IPS DF 6.9 (cell line): ENCODE measurements at regions not wholly inside any gene's neighbourhood (a gene's known extent, or its start where the extent isn't known, plus 50 kb on each side); places are given as distances from the start of the nearest gene placed in this dataset.

Source experiments
- DNase-seq: peaks from one replicate; pipeline ENCODE4 v3.0.0-alpha.2; 2013; ENCODE audit warnings: low read depth, low spot score
- H3K27ac ChIP-seq: one replicate; pipeline ENCODE4 v1.5.1; 2013; ENCODE audit warnings: low read length, control low read depth
- H3K27me3 ChIP-seq: 2 replicates; pipeline ENCODE4 v1.6.1; 2013; ENCODE audit warnings: mild to moderate bottlenecking, low read length; ENCODE audit not compliant: control insufficient read depth, insufficient read depth
- H3K36me3 ChIP-seq: 2 replicates; pipeline ENCODE4 v1.6.1; 2013; ENCODE audit warnings: low read length; ENCODE audit not compliant: control insufficient read depth, insufficient read depth
- H3K4me1 ChIP-seq: 2 replicates; pipeline ENCODE4 v1.6.1; 2013; ENCODE audit warnings: low read length; ENCODE audit not compliant: control insufficient read depth, insufficient read depth
- H3K4me3 ChIP-seq: 2 replicates; pipeline ENCODE4 v1.5.1; 2013; ENCODE audit warnings: mild to moderate bottlenecking, low read length
- H3K9me3 ChIP-seq: 2 replicates; pipeline ENCODE4 v1.6.1; 2013; ENCODE audit warnings: low read length, inconsistent platforms; ENCODE audit not compliant: control insufficient read depth, insufficient read depth
- WGBS: extraction: QIAGEN DNeasy Blood & Tissue Kit; methylation state at CpG from one replicate; pipeline ENCODE4 v1.1.7; 2013; ENCODE audit warnings: mixed read lengths, missing lambda C conversion rate; ENCODE audit not compliant: insufficient read length, insufficient coverage; 5-methylcytosine and 5-hydroxymethylcytosine counted together

GRCh38 chr3:23704298-23704697, 101.5 kb upstream of the UBE2E1 start:
- Histone ChIP-seq H3K27me3 (no peaks in the 10 kb centered on the region), H3K27ac (no peak overlapping the region), H3K4me3 (no peak overlapping the region), H3K4me1 (no peaks in the 10 kb centered on the region), H3K9me3 (no peaks in the 10 kb centered on the region), H3K36me3 (no peaks in the 10 kb centered on the region)
- DNase-seq: no peak
- WGBS: no CpG with 5 or more reads among the region's 5 CpGs

GRCh38 chr3:23706111-23706510, 99.6 kb upstream of the UBE2E1 start:
- Histone ChIP-seq H3K36me3 (no peaks in the 10 kb centered on the region), H3K4me1 (peaks cover 5% of the 10 kb centered on the region; the same call in 1 of the 2 replicates), H3K9me3 (no peaks in the 10 kb centered on the region), H3K27ac (no peak overlapping the region), H3K4me3 (no peak overlapping the region), H3K27me3 (no peaks in the 10 kb centered on the region)
- WGBS: 100% methylated on average over 1 of the region's 2 CpGs
- DNase-seq: no peak

GRCh38 chr3:23709987-23710386, 95.8 kb upstream of the UBE2E1 start:
- Histone ChIP-seq H3K36me3 (no peaks in the 10 kb centered on the region), H3K27ac (no peak overlapping the region), H3K27me3 (no peaks in the 10 kb centered on the region), H3K9me3 (no peaks in the 10 kb centered on the region), H3K4me1 (peaks cover 8% of the 10 kb centered on the region; the same call in 1 of the 2 replicates), H3K4me3 (no peak overlapping the region)
- no CpG with 5 or more reads among the region's 2 CpGs for WGBS
- no peak for DNase-seq

- Histone ChIP-seq H3K9me3 (no peaks in the 10 kb centered on the region), H3K4me1 (peaks cover 8% of the 10 kb centered on the region; the same call in 1 of the 2 replicates), H3K36me3 (no peaks in the 10 kb centered on the region), H3K4me3 (no peak overlapping the region), H3K27me3 (no peaks in the 10 kb centered on the region), H3K27ac (no peak overlapping the region)
- DNase-seq: no peak
- WGBS: no CpG with 5 or more reads among the region's 9 CpGs
Observed at GRCh38 chr3:23710555-23710954, 95.2 kb upstream of the UBE2E1 start.

GRCh38 chr3:23711916-23712494, 93.8 kb upstream of the UBE2E1 start:
- Histone ChIP-seq H3K36me3 (no peaks in the 10 kb centered on the region), H3K27me3 (no peaks in the 10 kb centered on the region), H3K4me3 (no peak overlapping the region), H3K4me1 (peaks cover 8% of the 10 kb centered on the region; the same call in 1 of the 2 replicates), H3K9me3 (no peaks in the 10 kb centered on the region), H3K27ac (no peak overlapping the region)
- DNase-seq: no peak
- WGBS: no CpG with 5 or more reads among the region's 10 CpGs

- Histone ChIP-seq H3K27ac (no peak overlapping the region), H3K4me3 (no peak overlapping the region), H3K9me3 (no peaks in the 10 kb centered on the region), H3K4me1 (peaks cover 8% of the 10 kb centered on the region; the same call in 1 of the 2 replicates), H3K27me3 (no peaks in the 10 kb centered on the region), H3K36me3 (no peaks in the 10 kb centered on the region)
- WGBS: no CpG with 5 or more reads among the region's 9 CpGs
- peak; percentile 73 for DNase-seq
Observed at GRCh38 chr3:23712656-23713559, 92.8 kb upstream of the UBE2E1 start.

- H3K9me3 ChIP-seq: no peaks in the 10 kb centered on the region
- no CpG with 5 or more reads among the region's 4 CpGs for WGBS
- H3K27ac ChIP-seq: no peak overlapping the region
- H3K4me3 ChIP-seq: no peak overlapping the region
- H3K36me3 ChIP-seq: no peaks in the 10 kb centered on the region
- H3K4me1 ChIP-seq: peaks cover 8% of the 10 kb centered on the region; the same call in 1 of the 2 replicates
- no peak for DNase-seq
- no peaks in the 10 kb centered on the region for H3K27me3 ChIP-seq
Observed at GRCh38 chr3:23713641-23714040, 92.1 kb upstream of the UBE2E1 start.

- no peaks in the 10 kb centered on the region for H3K36me3 ChIP-seq
- H3K9me3 ChIP-seq: no peaks in the 10 kb centered on the region
- H3K27ac ChIP-seq: no peak overlapping the region
- no peak overlapping the region for H3K4me3 ChIP-seq
- no peaks in the 10 kb centered on the region for H3K27me3 ChIP-seq
- no peaks in the 10 kb centered on the region for H3K4me1 ChIP-seq
- no peak for DNase-seq
- WGBS: no CpG with 5 or more reads among the region's 2 CpGs
Observed at GRCh38 chr3:23720059-23720458, 85.7 kb upstream of the UBE2E1 start.

GRCh38 chr3:23720885-23721284, 84.9 kb upstream of the UBE2E1 start:
- DNase-seq: no peak
- Histone ChIP-seq H3K27me3 (no peaks in the 10 kb centered on the region), H3K4me1 (no peaks in the 10 kb centered on the region), H3K9me3 (no peaks in the 10 kb centered on the region), H3K4me3 (no peak overlapping the region), H3K27ac (no peak overlapping the region), H3K36me3 (no peaks in the 10 kb centered on the region)
- no CpG with 5 or more reads among the region's 2 CpGs for WGBS

- DNase-seq: no peak
- Histone ChIP-seq H3K4me1 (no peaks in the 10 kb centered on the region), H3K9me3 (no peaks in the 10 kb centered on the region), H3K4me3 (no peak overlapping the region), H3K27ac (no peak overlapping the region), H3K27me3 (no peaks in the 10 kb centered on the region), H3K36me3 (no peaks in the 10 kb centered on the region)
- no CpG with 5 or more reads among the region's 5 CpGs for WGBS
Observed at GRCh38 chr3:23723141-23723540, 82.6 kb upstream of the UBE2E1 start.
